ENCODE measurements at regions not wholly inside any gene's neighbourhood (a gene's known extent, or its start where the extent isn't known, plus 50 kb on each side); places are given as distances from the start of the nearest gene placed in this dataset.
A peak's percentile ranks its signal among the peaks of the same experiment; 100 is the strongest.

- TF ChIP-seq MAX (IDR thresholded peaks at IDR 0.05; ENCODE audit: insufficient read depth, insufficient read length) (no peak), FOS (IDR thresholded peaks at IDR 0.05; ENCODE audit: borderline replicate concordance, insufficient read depth, low read length) (peak; percentile 64)
Observed at GRCh38 chr2:57864926-57865325, 181.7 kb upstream of the VRK2 start.

Data from endothelial cell of umbilical vein (primary cell).